ENCODE measurements at regions not wholly inside any gene's neighbourhood (a gene's known extent, or its start where the extent isn't known, plus 50 kb on each side); places are given as distances from the start of the nearest gene placed in this dataset.

- no peak for DNase-seq (ENCODE audit: low read depth)
- no peak overlapping the region for H3K4me3 ChIP-seq (ENCODE audit: low read length)
- no peak for TF ChIP-seq CTCF (IDR thresholded peaks at IDR 0.05; ENCODE audit: insufficient read depth, low read depth, low read length, missing control alignments)
These were observed 421.0 kb upstream of the TSHZ3 start for GRCh38 chr19:31770223-31770622.

- TF ChIP-seq CTCF (IDR thresholded peaks at IDR 0.05; ENCODE audit: insufficient read depth, low read depth, low read length, missing control alignments) = no peak
- H3K4me3 ChIP-seq (ENCODE audit: low read length) = no peak overlapping the region
- DNase-seq (ENCODE audit: low read depth) = no peak
These were observed 423.7 kb upstream of the TSHZ3 start for GRCh38 chr19:31772915-31773314.

GRCh38 chr19:31781542-31781941, 432.3 kb upstream of the TSHZ3 start:
- no peak for DNase-seq (ENCODE audit: low read depth)
- no peak overlapping the region for H3K4me3 ChIP-seq (ENCODE audit: low read length)
- TF ChIP-seq CTCF (IDR thresholded peaks at IDR 0.05; ENCODE audit: insufficient read depth, low read depth, low read length, missing control alignments) = no peak

GRCh38 chr19:31783592-31783991, 434.4 kb upstream of the TSHZ3 start:
- H3K4me3 ChIP-seq (ENCODE audit: low read length) = no peak overlapping the region
- no peak for TF ChIP-seq CTCF (IDR thresholded peaks at IDR 0.05; ENCODE audit: insufficient read depth, low read depth, low read length, missing control alignments)
- DNase-seq (ENCODE audit: low read depth) = no peak

- H3K4me3 ChIP-seq (ENCODE audit: low read length) = no peak overlapping the region
- TF ChIP-seq CTCF (IDR thresholded peaks at IDR 0.05; ENCODE audit: insufficient read depth, low read depth, low read length, missing control alignments) = no peak
- no peak for DNase-seq (ENCODE audit: low read depth)
These were observed 435.4 kb upstream of the TSHZ3 start for GRCh38 chr19:31784671-31785101.

- H3K4me3 ChIP-seq (ENCODE audit: low read length) = no peak overlapping the region
- DNase-seq (ENCODE audit: low read depth) = no peak
- no peak for TF ChIP-seq CTCF (IDR thresholded peaks at IDR 0.05; ENCODE audit: insufficient read depth, low read depth, low read length, missing control alignments)
These were observed 452.4 kb upstream of the TSHZ3 start for GRCh38 chr19:31801611-31802010.

- no peak for TF ChIP-seq CTCF (IDR thresholded peaks at IDR 0.05; ENCODE audit: insufficient read depth, low read depth, low read length, missing control alignments)
- DNase-seq (ENCODE audit: low read depth) = no peak
- H3K4me3 ChIP-seq (ENCODE audit: low read length) = no peak overlapping the region
These were observed 454.7 kb upstream of the TSHZ3 start for GRCh38 chr19:31803835-31804446.

Data from epithelial cell of esophagus (primary cell).